ENCODE measurements at regions not wholly inside any gene's neighbourhood (a gene's known extent, or its start where the extent isn't known, plus 50 kb on each side); places are given as distances from the start of the nearest gene placed in this dataset.

DNA sequence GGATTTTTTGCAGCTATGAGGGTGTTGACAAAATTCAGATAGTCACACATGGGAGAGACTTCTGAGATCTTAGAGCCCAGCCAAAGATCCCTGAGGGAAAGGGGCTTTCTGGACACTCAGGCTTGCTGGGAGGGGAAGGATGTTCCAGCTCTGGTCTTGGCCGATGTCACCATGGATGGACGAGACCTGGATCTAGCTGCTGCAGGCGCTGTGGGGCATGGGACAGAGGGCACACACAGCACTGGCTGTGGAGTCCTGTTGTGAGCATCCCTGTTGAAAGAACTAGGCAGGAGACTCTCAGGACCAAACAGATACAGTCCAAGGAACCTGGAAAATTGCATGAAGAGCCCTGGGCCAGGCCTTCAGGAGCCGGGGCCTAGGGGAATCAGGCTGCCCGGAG lies 80.1 kb upstream of the SDK2 start:
- no peak for DNase-seq (ENCODE audit: low read depth)

DNA sequence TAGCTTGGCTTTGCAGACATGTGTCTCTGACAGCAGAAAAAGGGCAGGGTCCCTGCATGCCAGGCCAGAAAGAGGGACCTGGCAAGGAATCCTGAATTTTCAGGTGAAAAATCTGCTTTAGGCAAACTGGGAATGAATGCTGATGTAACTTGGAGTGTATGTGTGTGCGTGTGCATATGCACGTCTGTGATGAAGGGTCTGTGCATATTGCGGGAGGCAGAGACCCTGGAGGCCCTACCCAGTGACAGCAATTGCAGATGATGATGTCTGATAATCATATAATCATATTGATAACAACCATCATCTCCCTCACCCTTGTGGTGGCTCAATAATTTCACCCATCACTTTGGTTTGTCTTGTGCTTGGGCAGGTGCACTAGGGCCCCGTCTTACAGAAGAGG lies 80.7 kb upstream of the SDK2 start:
- DNase-seq (ENCODE audit: low read depth), result no peak

- no peak for DNase-seq (ENCODE audit: low read depth)
These were observed 81.7 kb upstream of the SDK2 start for GRCh38 chr17:73725794-73726515.

DNA sequence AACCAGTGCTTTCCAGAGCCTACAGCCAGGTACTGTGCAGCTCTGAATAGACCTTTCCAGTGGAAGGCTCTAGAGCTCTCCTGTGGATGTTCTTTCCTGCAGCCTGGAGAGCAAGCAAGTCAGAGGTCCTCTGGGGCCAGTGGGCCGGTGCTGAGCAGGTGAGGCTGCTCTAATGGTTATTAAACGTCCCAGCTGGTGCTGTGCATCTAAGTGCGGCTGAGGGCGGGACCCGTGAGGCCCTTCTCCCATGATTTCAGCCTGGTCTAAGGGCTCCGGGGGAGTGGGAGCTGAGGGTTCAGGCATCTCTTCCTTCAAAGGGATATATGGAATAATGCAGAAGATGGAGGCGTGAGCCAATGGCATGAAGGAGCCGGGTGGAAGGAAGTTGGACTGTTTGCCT lies 83.7 kb upstream of the SDK2 start:
- no peak for DNase-seq (ENCODE audit: low read depth)

- no peak for DNase-seq (ENCODE audit: low read depth)
These were observed 84.9 kb upstream of the SDK2 start for GRCh38 chr17:73729101-73729500.

DNA sequence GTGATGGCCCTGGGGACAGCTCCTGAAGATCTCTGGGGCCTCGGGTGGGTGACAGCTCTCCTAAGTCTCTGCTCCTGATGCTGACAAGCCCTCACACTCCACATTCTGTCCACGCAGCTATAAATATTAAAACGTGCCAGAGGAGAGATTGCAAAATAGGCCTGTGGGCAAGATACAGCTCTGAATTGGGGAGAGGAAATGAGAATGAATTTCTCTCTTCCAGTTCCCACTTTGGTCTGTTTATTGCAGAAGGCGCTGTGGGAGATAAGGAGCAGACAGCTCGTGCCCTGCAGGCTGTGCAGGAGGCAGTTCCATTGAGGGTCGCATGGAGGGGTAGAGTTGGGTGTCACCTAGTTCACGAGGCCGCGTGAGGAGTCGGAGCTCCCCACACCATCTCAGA lies 87.5 kb upstream of the SDK2 start:
- DNase-seq (ENCODE audit: low read depth), result no peak

GRCh38 chr17:73733517-73733916 lies 89.3 kb upstream of the SDK2 start:
- DNase-seq (ENCODE audit: low read depth), result no peak

GRCh38 chr17:73735245-73735644 lies 91.0 kb upstream of the SDK2 start:
- DNase-seq (ENCODE audit: low read depth), result no peak

GRCh38 chr17:73738751-73739575 lies 94.7 kb upstream of the SDK2 start:
- no peak for DNase-seq (ENCODE audit: low read depth)

GRCh38 chr17:73740370-73740769 lies 96.1 kb upstream of the SDK2 start:
- DNase-seq (ENCODE audit: low read depth), result no peak

DNA sequence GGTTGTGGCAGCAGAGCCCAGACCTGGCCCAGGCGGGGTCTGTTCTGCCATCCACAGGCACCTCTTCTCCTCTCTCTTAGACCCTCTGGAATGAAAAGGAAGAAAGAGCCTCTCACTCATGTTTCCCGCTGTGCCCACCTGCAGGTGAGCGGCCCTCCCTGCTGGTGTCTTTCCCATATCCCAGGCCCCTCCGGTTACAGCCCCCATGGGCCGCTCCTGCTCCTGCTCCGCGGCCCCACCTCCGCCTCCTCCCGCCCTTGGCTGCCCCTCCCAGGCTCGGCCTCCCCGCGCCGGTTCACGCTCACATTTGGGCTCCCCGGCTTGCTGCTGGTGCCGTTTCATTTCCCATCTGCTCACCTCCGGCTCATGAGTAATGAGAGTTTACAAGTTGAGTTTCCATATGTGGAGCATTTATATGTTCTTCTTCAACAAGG lies 98.7 kb upstream of the SDK2 start:
- DNase-seq (ENCODE audit: low read depth), result no peak

- DNase-seq (ENCODE audit: low read depth), result no peak
These were observed 99.4 kb upstream of the SDK2 start for GRCh38 chr17:73743518-73744201.

DNA sequence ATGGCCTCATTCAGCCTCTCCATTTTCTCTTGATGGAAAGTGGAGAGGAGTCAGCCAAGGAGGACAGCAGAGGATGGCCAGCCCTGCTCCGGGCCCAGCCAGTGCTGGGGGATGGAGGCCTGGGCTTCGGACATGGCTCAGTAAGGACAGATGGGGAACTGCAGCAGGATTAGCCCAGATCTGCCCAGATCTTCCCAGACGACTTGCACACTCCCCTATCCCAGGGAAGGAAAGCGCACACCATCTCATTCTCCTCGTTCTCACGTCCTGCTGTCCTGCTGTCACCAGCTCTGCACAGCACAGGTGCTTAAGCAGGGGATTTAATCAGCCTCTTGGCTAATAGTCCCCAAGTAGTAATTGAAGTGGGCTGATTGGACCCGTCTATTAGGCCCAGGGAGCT lies 100.2 kb upstream of the SDK2 start:
- no peak for DNase-seq (ENCODE audit: low read depth)

DNA sequence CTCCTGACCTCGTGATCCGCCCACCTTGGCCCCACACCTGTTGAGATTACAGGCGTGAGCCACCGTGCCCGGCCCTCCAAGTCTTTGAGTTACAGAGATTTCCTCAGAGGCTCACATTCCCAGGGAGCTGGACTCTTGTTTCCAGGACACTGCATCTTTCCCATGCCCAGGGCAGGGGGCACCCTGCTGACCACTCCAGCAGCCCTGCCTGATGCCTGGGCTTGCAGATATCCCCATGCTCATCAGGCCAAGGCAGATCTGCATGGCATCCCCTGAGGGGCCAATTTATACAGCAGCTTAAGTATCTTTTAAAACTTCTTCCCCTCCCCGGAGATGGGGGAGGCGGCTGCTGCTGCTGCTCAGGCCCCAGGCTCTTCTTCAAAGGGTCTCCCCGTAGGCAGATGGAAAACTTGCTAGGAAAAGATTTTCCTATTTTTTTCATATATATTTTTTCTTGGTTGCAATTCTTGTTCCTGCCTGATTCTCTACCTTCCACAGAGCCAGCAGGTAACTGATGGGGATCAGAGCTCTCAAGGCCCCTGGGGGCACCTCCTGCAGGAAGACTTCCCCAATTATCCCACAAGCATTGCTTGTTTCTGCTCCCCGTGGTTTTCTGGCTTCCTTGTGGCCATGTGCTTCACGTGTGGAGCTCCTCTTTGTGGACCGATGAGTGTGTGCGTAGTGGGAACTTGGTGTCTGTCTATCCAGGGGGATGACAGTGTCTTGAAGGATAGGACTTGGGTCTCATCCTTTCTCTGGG lies 102.2 kb upstream of the SDK2 start:
- DNase-seq (ENCODE audit: low read depth), result no peak

- DNase-seq (ENCODE audit: low read depth), result no peak
These were observed 103.2 kb upstream of the SDK2 start for GRCh38 chr17:73747221-73748002.

GRCh38 chr17:73748508-73748907 lies 104.3 kb upstream of the SDK2 start:
- no peak for DNase-seq (ENCODE audit: low read depth)

GRCh38 chr17:73749337-73749823 lies 105.1 kb upstream of the SDK2 start:
- DNase-seq (ENCODE audit: low read depth), result no peak

DNA sequence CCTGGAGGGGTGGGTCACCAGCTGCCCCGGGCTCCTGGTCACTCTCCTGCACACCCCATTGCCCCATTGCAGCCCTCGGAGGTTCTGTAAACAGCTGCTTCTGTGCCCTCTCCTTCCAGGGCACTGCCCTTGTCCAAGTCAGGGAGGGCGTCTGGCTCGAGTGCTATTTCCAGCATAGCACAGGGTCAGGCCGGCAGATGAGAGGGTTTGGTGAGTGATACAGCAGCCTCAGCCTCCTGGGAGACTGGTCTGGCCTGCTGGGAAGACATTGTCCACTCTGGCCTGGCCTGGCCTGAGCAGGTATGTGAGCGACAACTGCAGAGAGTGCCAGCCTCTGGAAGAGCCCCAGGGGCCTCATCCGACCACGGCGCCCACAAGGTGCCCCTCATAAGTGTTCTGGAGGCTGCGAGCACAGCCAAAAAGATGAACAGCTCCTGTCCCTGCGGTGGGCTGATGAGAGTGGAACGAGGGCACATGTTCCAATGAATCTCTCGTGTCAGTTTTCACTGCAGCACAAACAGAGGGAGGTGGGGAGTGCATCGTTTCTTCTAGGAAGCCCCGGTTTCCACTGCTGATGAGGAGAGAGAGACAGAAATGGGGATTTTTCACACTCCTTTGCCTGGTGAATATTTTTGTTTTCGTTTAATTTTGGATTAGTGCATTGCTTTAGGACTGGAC lies 105.8 kb upstream of the SDK2 start:
- no peak for DNase-seq (ENCODE audit: low read depth)

- DNase-seq (ENCODE audit: low read depth), result no peak
These were observed 106.7 kb upstream of the SDK2 start for GRCh38 chr17:73750975-73751374.

GRCh38 chr17:73753751-73754496 lies 109.7 kb upstream of the SDK2 start:
- DNase-seq (ENCODE audit: low read depth), result no peak

Measured in stimulated activated CD8-positive, alpha-beta memory T cell treated with anti-CD3 and anti-CD28 coated beads, Interleukin-12 subunit alpha, Interleukin-12 subunit beta, amount 100 ng/mL, for 1 hour (primary cell).